SH-SY5Y (cell line): ENCODE measurements at regions not wholly inside any gene's neighbourhood (a gene's known extent, or its start where the extent isn't known, plus 50 kb on each side); places are given as distances from the start of the nearest gene placed in this dataset.

ENCODE experiments used
- GATA2 ChIP-seq: IDR thresholded peaks from 2 replicates; pipeline ENCODE4 v1.6.1; 2011; ENCODE audit warnings: mild to moderate bottlenecking, low read depth, low read length
- GATA3 ChIP-seq: IDR thresholded peaks from 2 replicates; pipeline ENCODE4 v1.6.1; 2011; ENCODE audit warnings: low read depth, mild to moderate bottlenecking, low read length, moderate library complexity

- no peak for TF ChIP-seq GATA3
- no peak for TF ChIP-seq GATA2
These were observed 421.2 kb downstream of the IPMK start for GRCh38 chr10:57846307-57847065.

DNA sequence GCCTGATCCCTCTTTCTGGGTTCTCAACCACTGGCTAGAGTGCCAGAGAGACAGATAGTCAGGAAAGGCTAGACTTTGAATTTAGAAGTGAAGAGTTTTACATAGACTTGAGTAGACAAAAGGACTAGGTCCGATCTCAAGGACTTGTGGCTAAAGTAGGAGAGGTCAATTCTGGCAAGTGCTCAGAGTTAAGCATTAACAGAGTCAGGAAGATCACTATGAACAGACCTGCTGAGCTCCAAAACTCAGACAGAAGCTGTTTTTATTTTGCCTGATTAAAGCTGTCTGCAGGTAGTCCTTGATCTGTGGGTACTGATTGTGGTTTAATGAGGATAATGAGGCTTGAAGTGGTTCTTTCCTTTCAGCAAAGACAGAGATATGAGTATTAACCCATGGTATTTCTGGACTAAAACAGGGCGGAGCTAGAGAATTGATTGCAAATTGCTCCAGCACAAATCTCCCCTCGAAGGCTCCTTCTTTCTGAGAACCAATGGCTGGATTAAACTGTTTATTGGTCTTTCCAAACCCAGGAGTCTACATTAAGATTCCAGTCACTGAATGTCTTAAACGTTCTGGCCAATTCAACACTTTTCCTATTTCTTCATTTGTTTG, 423.2 kb downstream of the IPMK start:
- TF ChIP-seq GATA2 (no peak), GATA3 (no peak)

GRCh38 chr10:57830877-57831560, 436.7 kb downstream of the IPMK start:
- TF ChIP-seq GATA2 (no peak), GATA3 (no peak)

GRCh38 chr10:57825015-57825414, 442.7 kb downstream of the IPMK start:
- no peak for TF ChIP-seq GATA2

DNA sequence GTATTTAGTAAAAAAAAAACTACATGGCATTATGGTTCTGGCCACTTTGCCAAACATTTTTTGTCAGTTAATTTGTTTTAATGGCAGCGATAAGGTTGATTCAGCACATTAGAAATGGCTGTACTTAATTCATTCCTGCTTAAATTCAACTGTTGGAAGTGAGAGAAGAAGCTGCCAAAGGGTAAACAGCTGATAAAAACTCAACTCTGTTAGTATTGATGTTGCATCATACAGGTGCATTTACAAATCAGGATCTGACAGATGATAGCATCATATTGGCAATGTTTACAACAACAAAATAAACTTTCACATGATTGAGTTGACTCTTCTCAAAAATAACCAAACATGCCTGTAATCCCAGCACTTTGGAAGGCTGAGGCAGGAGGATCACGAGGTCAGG, 444.3 kb downstream of the IPMK start:
- no peak for TF ChIP-seq GATA2
- TF ChIP-seq GATA3: no peak

GRCh38 chr10:57822965-57823364, 444.7 kb downstream of the IPMK start:
- no peak for TF ChIP-seq GATA2
- no peak for TF ChIP-seq GATA3

DNA sequence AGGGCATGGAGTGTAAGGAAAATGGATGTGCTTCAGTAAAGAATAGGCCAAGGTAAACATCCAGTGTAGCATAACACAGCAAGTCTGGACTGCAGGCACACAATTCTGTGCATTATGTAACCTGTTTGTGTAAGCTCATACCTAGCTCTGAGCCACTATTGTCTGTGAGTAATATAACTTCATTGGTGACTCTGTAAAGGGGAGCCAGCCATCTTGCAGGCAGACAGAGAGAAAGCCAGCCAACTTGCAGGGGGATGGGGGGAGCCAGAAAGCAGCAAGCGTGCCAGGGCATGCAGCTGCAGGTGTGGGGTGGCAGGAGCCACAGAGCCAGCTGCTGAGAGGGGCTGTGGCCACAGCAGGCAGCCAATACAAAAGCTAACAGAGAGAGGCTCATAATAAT, 449.2 kb downstream of the IPMK start:
- TF ChIP-seq GATA2 (no peak), GATA3 (no peak)

DNA sequence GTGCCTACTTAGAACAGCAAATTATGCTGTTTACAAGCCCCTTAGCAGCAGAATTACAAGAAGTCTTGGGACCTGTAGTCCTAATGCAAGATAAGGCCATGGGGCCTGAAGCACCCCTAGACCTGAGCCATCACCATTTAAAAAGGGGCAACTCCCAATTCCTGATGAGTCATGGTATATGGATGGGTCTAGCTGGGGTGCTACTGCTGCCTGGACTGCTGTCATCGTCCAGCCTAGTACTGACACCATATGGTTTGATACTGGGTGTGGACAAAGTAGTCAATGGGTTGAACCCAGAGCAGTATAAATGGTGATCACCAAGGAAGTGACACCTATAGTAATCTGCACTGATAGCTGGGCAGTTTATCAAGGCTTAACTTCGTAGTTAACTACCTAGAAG, 450.0 kb downstream of the IPMK start:
- TF ChIP-seq GATA2 (no peak), GATA3 (no peak)

- TF ChIP-seq GATA3 (no peak), GATA2 (no peak)
These were observed 451.7 kb downstream of the IPMK start for GRCh38 chr10:57815949-57816348.

- TF ChIP-seq GATA3 (no peak), GATA2 (no peak)
These were observed 457.7 kb downstream of the IPMK start for GRCh38 chr10:57809961-57810360.

DNA sequence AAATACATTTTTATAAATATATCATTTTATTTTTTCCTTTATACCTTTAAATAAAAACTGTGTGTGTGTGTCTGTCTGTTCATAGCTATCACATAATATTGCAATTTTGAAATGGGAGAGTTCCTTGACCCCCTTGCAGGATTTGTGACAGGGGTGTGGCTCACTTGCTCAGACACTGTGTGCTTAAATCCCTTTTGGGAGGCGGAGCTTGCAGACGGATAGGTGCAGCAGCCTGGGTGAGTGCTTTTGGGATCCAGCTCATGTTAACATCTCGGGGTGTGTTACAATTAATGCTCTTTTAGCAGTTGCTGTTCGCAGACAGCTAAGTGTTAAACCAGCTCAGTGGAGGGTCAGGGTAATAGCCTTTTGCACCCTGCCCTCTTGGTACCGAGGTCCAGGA, 459.8 kb downstream of the IPMK start:
- TF ChIP-seq GATA3 (no peak), GATA2 (no peak)

- TF ChIP-seq GATA3: no peak
- no peak for TF ChIP-seq GATA2
These were observed 461.0 kb downstream of the IPMK start for GRCh38 chr10:57806675-57807074.

GRCh38 chr10:57799625-57800024, 468.1 kb downstream of the IPMK start:
- TF ChIP-seq GATA3: no peak
- TF ChIP-seq GATA2: no peak

- TF ChIP-seq GATA2 (no peak), GATA3 (no peak)
These were observed 468.9 kb downstream of the IPMK start for GRCh38 chr10:57798830-57799229.

GRCh38 chr10:57791546-57791945, 476.1 kb downstream of the IPMK start:
- no peak for TF ChIP-seq GATA2

DNA sequence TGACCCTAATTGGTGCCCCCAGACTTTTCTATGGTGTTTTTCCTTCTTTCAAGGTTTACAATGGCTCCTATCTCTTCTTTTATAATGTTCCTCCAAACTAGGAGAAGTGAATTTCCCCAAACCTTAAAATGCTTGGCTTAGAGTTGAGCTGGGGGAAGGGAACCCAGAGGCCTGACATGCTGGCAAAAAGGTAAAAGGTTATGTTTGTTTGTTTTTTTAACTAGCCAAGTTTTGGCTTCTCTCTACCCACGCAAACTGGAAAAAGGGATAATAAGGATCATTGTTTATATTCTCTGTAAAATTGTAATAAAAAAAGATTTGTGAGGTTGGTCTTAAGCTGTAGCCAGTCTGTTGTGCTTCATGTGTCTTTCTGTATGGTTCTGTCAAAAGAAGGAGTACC, 477.0 kb downstream of the IPMK start:
- no peak for TF ChIP-seq GATA3
- TF ChIP-seq GATA2: no peak
